ENCODE measurements at regions not wholly inside any gene's neighbourhood (a gene's known extent, or its start where the extent isn't known, plus 50 kb on each side); places are given as distances from the start of the nearest gene placed in this dataset.

GRCh38 chr3:29145360-29145759, 135.5 kb upstream of the RBMS3 start:
- intact Hi-C loops (cut with DNase I): loop anchor here in 6 of 10 donors (2.0 to 10.0 kb wide), 7 partner anchors 129 to 619 kb away; partner anchors contain the start of gene RBMS3 (in 1 of the 6)
- ATAC-seq: no peak

GRCh38 chr3:29152379-29152778, 128.5 kb upstream of the RBMS3 start:
- Histone ChIP-seq H3K27me3 (no peaks in the 10 kb centered on the region), H3K36me3 (no peaks in the 10 kb centered on the region), H3K27ac (no peak overlapping the region), H3K4me1 (peaks cover 0 to 7% (median 0%) of the 10 kb centered on the region in 12 donors), H3K9me3 (no peaks in the 10 kb centered on the region), H3K4me3 (no peak overlapping the region)
- ATAC-seq (no peak), DNase-seq (no peak)
- TF ChIP-seq POLR2A (IDR thresholded peaks at IDR 0.05) (no peak), CTCF (IDR thresholded peaks at IDR 0.05) (peak in 3 of 12 donors; percentile 23 to 32 (median 32))
- intact Hi-C loops (cut with DNase I): no loop called here
- WGBS, 4 donors: 78 to 84% (median 79%) methylated on average over 2 of the region's 2 CpGs

More at GRCh38 chr3:29145360-29145759, 135.5 kb upstream of the RBMS3 start:
- Histone ChIP-seq H3K27ac (no peak overlapping the region), H3K9me3 (no peaks in the 10 kb centered on the region), H3K4me3 (no peak overlapping the region), H3K36me3 (no peaks in the 10 kb centered on the region), H3K27me3 (no peaks in the 10 kb centered on the region), H3K4me1 (peaks cover 0 to 29% (median 3%) of the 10 kb centered on the region in 12 donors)
- TF ChIP-seq POLR2A (IDR thresholded peaks at IDR 0.05) (no peak), CTCF (IDR thresholded peaks at IDR 0.05) (no peak)
- no peak for DNase-seq
- WGBS, 4 donors: 87 to 100% (median 95%) methylated on average over 1 of the region's 1 CpG

GRCh38 chr3:29153811-29154210, 127.1 kb upstream of the RBMS3 start:
- Histone ChIP-seq H3K27me3 (no peaks in the 10 kb centered on the region), H3K27ac (no peak overlapping the region), H3K36me3 (no peaks in the 10 kb centered on the region), H3K4me1 (peaks cover 0 to 7% (median 0%) of the 10 kb centered on the region in 12 donors), H3K4me3 (no peak overlapping the region), H3K9me3 (no peaks in the 10 kb centered on the region)
- no peak for TF ChIP-seq POLR2A (IDR thresholded peaks at IDR 0.05)
- no peak for TF ChIP-seq CTCF (IDR thresholded peaks at IDR 0.05)
- 68 to 74% (median 71%) methylated on average over 3 of the region's 3 CpGs for WGBS, 4 donors
- DNase-seq (no peak), ATAC-seq (no peak)
- intact Hi-C loops (cut with DNase I): no loop called here

- DNase-seq (no peak), ATAC-seq (no peak)
- Histone ChIP-seq H3K4me3 (no peak overlapping the region), H3K36me3 (no peaks in the 10 kb centered on the region), H3K9me3 (peaks cover 0 to 2% (median 0%) of the 10 kb centered on the region in 12 donors), H3K4me1 (peaks cover 0 to 7% (median 0%) of the 10 kb centered on the region in 12 donors), H3K27me3 (no peaks in the 10 kb centered on the region), H3K27ac (no peak overlapping the region)
- WGBS, 4 donors: 56 to 65% (median 59%) methylated on average over 5 of the region's 5 CpGs
- intact Hi-C loops (cut with DNase I): no loop called here
- TF ChIP-seq POLR2A (IDR thresholded peaks at IDR 0.05) (no peak), CTCF (IDR thresholded peaks at IDR 0.05) (no peak)
Measured at GRCh38 chr3:29156086-29156715, 124.7 kb upstream of the RBMS3 start.

All from heart left ventricle (tissue), 16 donors.